ENCODE measurements at regions not wholly inside any gene's neighbourhood (a gene's known extent, or its start where the extent isn't known, plus 50 kb on each side); places are given as distances from the start of the nearest gene placed in this dataset.

DNA sequence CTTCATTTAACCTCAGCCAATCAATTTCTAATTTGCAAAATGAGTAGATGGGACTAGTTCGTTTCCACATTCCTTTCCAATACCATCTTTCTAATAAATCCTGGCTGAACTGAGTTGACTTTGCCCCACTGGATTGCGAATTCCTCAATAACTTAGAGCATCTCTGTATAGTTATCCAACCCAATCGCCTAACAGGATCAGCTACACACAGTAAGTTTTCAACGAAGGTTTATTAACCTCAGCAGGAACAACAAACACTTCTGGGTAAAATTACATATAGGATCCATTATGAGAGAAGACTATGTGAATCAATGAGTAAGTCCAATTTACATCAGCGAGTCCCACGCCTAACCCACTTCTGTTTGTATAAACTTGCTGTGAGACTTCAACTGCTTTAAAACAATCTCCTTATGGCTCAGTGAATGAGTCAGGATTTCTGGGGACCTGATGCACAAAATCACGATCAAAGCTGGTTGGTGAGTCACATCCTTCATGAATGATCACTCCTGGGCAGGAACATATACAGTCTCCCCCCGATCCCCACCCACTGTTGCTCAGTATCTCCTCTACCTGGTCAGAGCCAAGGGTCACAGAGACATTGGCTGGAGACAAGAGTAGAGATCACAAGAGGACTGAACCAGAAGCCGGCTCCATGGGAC, 142.8 kb downstream of the EDEM1 start:
- DNase-seq (ENCODE audit: low read depth) = no peak
- no peak overlapping the region for H3K4me3 ChIP-seq (ENCODE audit: low read depth, low read length)
- TF ChIP-seq, protein P1, sequence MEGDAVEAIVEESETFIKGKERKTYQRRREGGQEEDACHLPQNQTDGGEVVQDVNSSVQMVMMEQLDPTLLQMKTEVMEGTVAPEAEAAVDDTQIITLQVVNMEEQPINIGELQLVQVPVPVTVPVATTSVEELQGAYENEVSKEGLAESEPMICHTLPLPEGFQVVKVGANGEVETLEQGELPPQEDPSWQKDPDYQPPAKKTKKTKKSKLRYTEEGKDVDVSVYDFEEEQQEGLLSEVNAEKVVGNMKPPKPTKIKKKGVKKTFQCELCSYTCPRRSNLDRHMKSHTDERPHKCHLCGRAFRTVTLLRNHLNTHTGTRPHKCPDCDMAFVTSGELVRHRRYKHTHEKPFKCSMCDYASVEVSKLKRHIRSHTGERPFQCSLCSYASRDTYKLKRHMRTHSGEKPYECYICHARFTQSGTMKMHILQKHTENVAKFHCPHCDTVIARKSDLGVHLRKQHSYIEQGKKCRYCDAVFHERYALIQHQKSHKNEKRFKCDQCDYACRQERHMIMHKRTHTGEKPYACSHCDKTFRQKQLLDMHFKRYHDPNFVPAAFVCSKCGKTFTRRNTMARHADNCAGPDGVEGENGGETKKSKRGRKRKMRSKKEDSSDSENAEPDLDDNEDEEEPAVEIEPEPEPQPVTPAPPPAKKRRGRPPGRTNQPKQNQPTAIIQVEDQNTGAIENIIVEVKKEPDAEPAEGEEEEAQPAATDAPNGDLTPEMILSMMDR (IDR thresholded peaks at IDR 0.05; ENCODE audit: insufficient read depth, low read depth, low read length, missing control alignments) = no peak

DNA sequence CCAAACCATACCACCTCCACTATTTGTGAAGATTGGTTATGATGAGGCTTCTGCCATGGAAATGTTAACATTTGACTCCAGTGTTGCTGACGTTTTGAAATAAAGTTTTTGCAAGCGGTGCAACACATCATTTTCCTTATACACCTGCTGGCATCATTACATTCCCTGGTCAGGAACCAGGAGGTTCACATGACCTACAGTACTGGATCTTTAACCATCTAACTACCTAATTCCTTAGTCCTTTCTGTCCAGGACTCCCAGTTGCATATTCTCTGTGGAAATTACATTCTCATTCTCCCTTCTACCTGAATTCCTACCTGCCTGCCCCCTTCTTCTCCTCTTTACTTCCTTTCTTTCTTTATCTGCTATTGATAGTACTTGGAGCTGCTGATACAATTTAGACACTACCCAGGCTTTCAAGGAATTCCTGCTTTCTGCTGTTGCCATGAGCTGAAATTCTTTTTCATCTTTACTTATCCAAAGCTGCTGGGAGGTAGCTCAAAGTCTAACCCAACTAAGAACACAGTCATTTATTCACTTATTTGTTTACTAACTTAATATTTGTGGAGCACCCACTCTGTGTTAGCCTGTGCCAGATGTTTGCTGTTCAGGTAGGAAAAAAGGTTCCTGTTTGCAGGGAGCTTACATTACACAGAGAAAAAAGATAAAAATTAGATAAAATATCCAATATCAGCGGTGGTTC, 144.2 kb downstream of the EDEM1 start:
- TF ChIP-seq, protein P1 (IDR thresholded peaks at IDR 0.05; ENCODE audit: insufficient read depth, low read depth, low read length, missing control alignments) = no peak
- DNase-seq (ENCODE audit: low read depth) = no peak
- no peak overlapping the region for H3K4me3 ChIP-seq (ENCODE audit: low read depth, low read length)

DNA sequence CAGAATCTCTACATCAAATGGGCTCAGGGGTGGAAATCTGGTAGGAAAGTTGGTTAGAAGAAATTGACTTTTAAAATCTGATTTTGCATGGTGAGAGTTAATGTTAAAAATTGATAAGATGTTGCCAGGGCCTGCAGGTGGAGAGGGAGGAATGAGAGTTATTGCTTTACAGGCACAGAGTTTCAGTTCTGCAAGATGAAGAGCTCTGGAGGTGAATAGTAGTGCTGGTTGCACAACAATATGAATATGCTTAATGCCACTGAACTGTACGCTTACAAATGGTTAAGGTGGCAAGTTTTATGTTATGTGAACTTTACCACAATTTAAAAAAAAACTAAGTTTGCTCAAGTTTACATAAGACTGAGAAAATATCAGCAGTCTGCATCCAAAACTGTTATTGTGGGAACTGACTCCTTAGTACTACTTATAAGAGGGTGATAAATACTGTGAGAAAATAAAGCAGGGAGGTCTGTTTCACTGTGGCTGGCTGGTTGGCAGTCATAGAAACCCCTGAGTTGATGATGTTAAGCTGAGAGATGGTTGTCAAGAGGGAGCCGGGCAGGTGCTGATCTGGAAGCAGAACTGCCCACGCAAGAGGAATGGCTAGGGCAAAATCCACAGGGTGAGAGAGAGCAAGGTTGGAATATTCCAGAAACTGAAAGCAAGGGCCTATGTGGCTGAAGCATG, 144.9 kb downstream of the EDEM1 start:
- DNase-seq (ENCODE audit: low read depth) = peak; percentile 47
- TF ChIP-seq, protein P1 (IDR thresholded peaks at IDR 0.05; ENCODE audit: insufficient read depth, low read depth, low read length, missing control alignments) = no peak
- no peak overlapping the region for H3K4me3 ChIP-seq (ENCODE audit: low read depth, low read length)

DNA sequence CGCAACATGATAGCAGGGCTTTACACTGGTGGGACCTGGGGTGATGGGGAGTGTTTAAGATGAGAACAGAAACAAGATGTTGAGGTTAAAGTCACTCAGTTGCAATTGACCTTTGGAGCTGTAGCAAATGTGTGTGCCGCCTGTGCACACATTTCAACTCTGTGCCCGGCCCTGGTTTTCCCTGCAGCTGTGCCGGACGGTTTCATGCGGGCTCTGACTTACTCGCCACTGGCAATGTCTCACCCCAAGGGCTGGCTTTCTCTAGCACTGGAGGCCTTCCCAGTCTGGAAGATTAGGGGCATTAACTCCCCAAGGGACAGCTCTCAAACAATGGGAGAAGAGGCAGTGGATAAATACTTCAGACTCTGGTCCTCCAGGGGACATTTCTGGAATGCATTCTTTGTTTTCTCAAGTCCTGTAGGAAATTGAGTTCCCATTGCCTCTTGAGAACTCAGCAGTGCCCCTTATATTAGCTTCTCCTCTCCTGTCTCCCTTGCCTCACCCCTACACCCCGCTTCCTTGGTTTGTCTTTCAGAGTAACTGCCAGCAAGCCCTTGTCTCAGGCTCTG, 152.5 kb downstream of the EDEM1 start:
- no peak overlapping the region for H3K4me3 ChIP-seq (ENCODE audit: low read depth, low read length)

DNA sequence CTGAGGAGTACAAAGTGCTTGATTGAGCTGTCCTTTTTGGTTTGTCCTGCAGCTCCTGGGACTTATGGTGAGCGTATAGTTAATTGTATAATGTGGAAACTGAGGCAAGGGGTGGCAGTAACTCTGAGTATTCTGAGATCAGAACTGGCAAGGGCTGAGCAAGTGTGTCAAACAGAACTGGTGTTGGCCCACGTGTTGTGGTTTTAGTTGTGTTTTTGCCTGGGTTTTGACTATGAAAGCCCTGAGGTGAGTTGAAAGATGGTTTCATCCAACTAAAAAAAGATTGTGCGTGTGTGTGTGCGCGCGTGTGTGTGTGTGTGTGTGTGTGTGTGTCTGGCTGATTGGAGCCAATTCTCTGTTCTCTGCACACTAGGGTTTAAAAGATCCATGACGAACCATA, 154.1 kb downstream of the EDEM1 start:
- H3K4me3 ChIP-seq (ENCODE audit: low read depth, low read length) = no peak overlapping the region
- TF ChIP-seq, protein P1 (IDR thresholded peaks at IDR 0.05; ENCODE audit: insufficient read depth, low read depth, low read length, missing control alignments) = no peak

More for the DNA sequence above, 152.5 kb downstream of the EDEM1 start:
- no peak for DNase-seq (ENCODE audit: low read depth)
- TF ChIP-seq, protein P1 (IDR thresholded peaks at IDR 0.05; ENCODE audit: insufficient read depth, low read depth, low read length, missing control alignments) = no peak

DNA sequence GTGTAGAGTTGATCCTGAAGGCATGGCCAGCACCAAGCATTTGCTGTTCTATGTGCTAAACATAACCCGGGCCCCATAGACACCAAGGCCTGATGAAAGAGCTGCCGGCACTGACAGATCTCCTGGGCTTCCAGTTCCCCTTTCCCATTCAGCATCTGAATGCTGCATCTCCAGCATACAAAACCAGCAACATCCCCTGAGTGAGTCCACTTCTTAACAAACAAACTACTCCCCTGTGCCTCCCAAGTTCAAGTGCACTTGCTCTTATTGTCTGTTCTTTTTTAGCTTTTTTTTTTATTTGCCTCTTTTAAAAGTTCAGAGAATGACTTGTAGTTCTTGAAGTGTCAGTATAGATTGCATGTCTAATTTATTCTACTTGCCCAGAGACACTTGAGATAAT, 156.0 kb downstream of the EDEM1 start:
- DNase-seq (ENCODE audit: low read depth) = peak; percentile 22
- TF ChIP-seq, protein P1 (IDR thresholded peaks at IDR 0.05; ENCODE audit: insufficient read depth, low read depth, low read length, missing control alignments) = no peak
- no peak overlapping the region for H3K4me3 ChIP-seq (ENCODE audit: low read depth, low read length)

More for the DNA sequence above, 154.1 kb downstream of the EDEM1 start:
- peak; percentile 46 for DNase-seq (ENCODE audit: low read depth)
